Esophagus (tissue), 2 donors: ENCODE measurements at regions not wholly inside any gene's neighbourhood (a gene's known extent, or its start where the extent isn't known, plus 50 kb on each side); places are given as distances from the start of the nearest gene placed in this dataset.
"Not testable (repeated sequence)": the region's sequence is repeated elsewhere in the genome, so short reads cannot be mapped to it uniquely, and the experiment has no call there.

Source experiments
- H3K27ac ChIP-seq, 2 donors: one replicate each; pipeline ENCODE4 v1.5.1; 2013; ENCODE audit warnings: low read depth in 2 of 2, mild to moderate bottlenecking in 2 of 2, inconsistent platforms in 1 of 2, low read length in 1 of 2, moderate library complexity in 1 of 2
- H3K27me3 ChIP-seq, 2 donors: one replicate each; pipeline ENCODE4 v1.6.1; 2013; ENCODE audit warnings: low read length in 2 of 2, control low read depth in 1 of 2, mild to moderate bottlenecking in 1 of 2; ENCODE audit not compliant: insufficient read depth in 2 of 2, control insufficient read depth in 1 of 2
- H3K36me3 ChIP-seq, 2 donors: one replicate each; pipeline ENCODE4 v1.6.1; 2013; ENCODE audit warnings: low read length in 1 of 2; ENCODE audit not compliant: control insufficient read depth in 2 of 2, insufficient read depth in 2 of 2
- H3K4me1 ChIP-seq, 2 donors: one replicate each; pipeline ENCODE4 v1.6.1; 2013; ENCODE audit warnings: low read length in 1 of 2; ENCODE audit not compliant: control insufficient read depth in 2 of 2, insufficient read depth in 2 of 2
- H3K4me3 ChIP-seq, 2 donors: one replicate each; pipeline ENCODE4 v1.5.1; 2013; ENCODE audit warnings: low read length in 2 of 2, mild to moderate bottlenecking in 2 of 2, low read depth in 1 of 2, moderate library complexity in 1 of 2
- H3K9me3 ChIP-seq, 2 donors: one replicate each; pipeline ENCODE4 v1.6.1; 2013; ENCODE audit warnings: mild to moderate bottlenecking in 2 of 2, low read depth in 1 of 2, low read length in 1 of 2, moderate library complexity in 1 of 2; ENCODE audit not compliant: control insufficient read depth in 2 of 2, insufficient read depth in 1 of 2
- WGBS, 2 donors: extraction: QIAGEN DNeasy Blood & Tissue Kit; methylation state at CpG; one replicate each; pipeline ENCODE4 v1.1.7; 2013; 5-methylcytosine and 5-hydroxymethylcytosine counted together
- donor health status: healthy with polysubstance abuse.
- donor health status: Bipolar disorder and iron deficiency.

- 59 to 91% methylated on average over 1 of the region's 1 CpG for WGBS, 2 donors
- Histone ChIP-seq H3K9me3 (no peaks in the 10 kb centered on the region), H3K4me1 (no peaks in the 10 kb centered on the region), H3K4me3 (no peak overlapping the region), H3K27ac (no peak overlapping the region), H3K27me3 (no peaks in the 10 kb centered on the region), H3K36me3 (no peaks in the 10 kb centered on the region)
Observed at GRCh38 chr21:27564684-27565301, 597.9 kb upstream of the ADAMTS5 start.

DNA sequence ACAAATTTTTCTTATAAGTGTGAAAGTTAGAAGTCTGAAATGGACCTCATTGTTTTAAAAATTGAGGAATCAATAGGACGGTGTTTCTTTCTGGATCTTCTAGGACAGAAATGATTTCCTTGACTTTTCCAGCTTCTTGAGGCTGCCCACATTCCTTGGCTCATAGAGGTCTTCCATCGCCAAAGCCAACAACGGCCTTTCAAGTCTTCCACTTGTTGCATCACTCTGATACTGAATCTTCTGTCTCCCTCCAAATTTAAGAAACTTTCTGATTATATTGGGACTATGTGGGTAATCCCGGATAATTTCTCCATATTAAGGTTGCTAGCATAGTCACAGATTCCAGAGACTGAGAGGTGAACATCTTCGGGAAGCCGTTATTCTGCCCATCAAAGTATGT lies 595.4 kb upstream of the ADAMTS5 start:
- Histone ChIP-seq H3K4me1 (no peaks in the 10 kb centered on the region), H3K4me3 (no peak overlapping the region), H3K27ac (no peak overlapping the region), H3K9me3 (no peaks in the 10 kb centered on the region), H3K27me3 (no peaks in the 10 kb centered on the region), H3K36me3 (no peaks in the 10 kb centered on the region)
- WGBS, 2 donors = 89 to 90% methylated on average over 6 of the region's 6 CpGs

DNA sequence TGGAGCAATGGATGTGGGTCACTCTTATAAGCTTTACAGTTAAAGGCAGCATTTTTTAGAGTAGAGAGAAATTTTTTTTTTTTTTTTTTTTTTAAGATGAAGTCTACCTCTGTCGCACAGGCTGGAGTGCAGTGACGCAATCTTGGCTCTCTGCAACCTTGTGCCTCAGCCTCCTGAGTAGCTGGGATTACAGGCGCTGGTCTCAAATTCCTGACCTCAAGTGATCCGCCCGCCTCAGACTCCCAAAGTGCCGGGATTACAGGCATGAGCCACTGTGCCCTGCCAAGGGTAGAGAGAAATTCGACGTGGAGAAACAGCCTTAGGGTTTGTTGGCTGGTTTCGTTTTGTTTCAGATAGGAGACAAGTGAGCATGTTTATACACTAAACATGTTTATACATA lies 594.2 kb upstream of the ADAMTS5 start:
- Histone ChIP-seq H3K4me1 (no peaks in the 10 kb centered on the region), H3K36me3 (no peaks in the 10 kb centered on the region), H3K4me3 (no peak overlapping the region), H3K9me3 (no peaks in the 10 kb centered on the region), H3K27me3 (no peaks in the 10 kb centered on the region), H3K27ac (no peak overlapping the region)
- 35 to 53% methylated on average over 9 of the region's 9 CpGs for WGBS, 2 donors

- H3K27ac ChIP-seq = no peak overlapping the region
- H3K9me3 ChIP-seq = no peaks in the 10 kb centered on the region
- no peaks in the 10 kb centered on the region for H3K36me3 ChIP-seq
- no peaks in the 10 kb centered on the region for H3K27me3 ChIP-seq
- H3K4me1 ChIP-seq = no peaks in the 10 kb centered on the region
- WGBS, 2 donors = 94 to 98% methylated on average over 1 of the region's 1 CpG
- no peak overlapping the region for H3K4me3 ChIP-seq
Observed at GRCh38 chr21:27557356-27557755, 590.5 kb upstream of the ADAMTS5 start.

DNA sequence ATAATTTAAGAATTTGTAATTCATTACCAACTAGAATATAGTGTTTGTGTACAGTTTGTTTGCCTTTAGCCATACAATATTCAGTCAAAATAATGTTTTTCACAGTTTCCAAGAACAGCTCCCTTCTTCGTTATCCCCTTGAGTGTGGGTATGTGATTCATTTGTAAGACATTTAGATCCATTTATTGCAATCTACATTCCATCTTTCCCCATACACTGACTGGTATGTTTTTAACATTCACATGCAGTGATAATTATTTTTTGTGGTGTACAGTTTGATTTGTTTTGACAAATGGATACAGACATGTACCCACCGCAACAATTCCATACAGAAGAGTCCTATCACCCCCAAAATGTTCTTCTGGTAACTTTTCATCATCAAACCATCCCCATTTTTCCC lies 589.1 kb upstream of the ADAMTS5 start:
- WGBS, 2 donors = 89 to 90% methylated on average over 2 of the region's 2 CpGs
- peaks cover 0 to 3% of the 10 kb centered on the region in 2 donors for H3K9me3 ChIP-seq
- H3K36me3 ChIP-seq = no peaks in the 10 kb centered on the region
- no peaks in the 10 kb centered on the region for H3K27me3 ChIP-seq
- no peaks in the 10 kb centered on the region for H3K4me1 ChIP-seq
- H3K27ac ChIP-seq = no peak overlapping the region
- no peak overlapping the region for H3K4me3 ChIP-seq

DNA sequence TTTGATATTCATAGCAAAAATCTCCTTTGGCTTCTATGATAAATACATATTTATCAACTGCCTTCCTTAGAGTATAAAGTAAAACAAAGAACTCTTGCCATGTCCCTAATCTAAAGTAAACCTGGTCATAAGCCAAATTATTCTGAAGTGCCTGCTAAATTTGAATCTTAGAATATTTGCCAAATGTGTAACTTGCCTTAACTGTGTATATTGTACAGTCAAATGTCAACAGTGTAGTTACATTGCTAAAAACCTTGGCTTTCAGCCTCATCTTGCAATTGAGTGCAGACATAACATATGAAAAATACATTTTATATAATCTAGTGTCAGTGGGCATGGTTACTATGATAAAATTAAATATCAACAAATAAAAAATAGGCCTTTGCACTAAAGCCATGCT lies 583.4 kb upstream of the ADAMTS5 start:
- H3K4me3 ChIP-seq = no peak overlapping the region
- peaks cover 0 to 3% of the 10 kb centered on the region in 2 donors for H3K9me3 ChIP-seq
- H3K36me3 ChIP-seq = no peaks in the 10 kb centered on the region
- H3K27me3 ChIP-seq = no peaks in the 10 kb centered on the region
- H3K27ac ChIP-seq = no peak overlapping the region
- no peaks in the 10 kb centered on the region for H3K4me1 ChIP-seq

DNA sequence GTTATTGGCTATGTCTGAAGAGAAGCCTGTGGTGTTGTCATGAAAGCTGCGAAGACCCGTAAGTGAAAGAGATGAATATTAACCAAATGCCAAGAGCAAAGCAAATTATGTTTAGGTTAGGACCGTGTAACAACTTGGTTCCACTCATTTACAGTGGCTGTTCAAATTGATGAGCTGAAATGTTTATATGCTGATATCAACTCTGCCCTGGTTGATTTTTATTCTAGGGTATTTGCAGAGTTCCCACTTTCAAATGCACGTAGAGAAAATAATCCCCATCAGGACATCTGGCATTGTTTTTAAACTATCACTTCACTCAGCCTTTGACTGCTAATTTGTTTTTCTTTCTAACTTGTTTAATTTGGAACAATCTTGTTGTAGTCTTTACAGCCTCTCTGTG lies 581.6 kb upstream of the ADAMTS5 start:
- H3K9me3 ChIP-seq = peaks cover 0 to 3% of the 10 kb centered on the region in 2 donors
- no peaks in the 10 kb centered on the region for H3K4me1 ChIP-seq
- H3K36me3 ChIP-seq = no peaks in the 10 kb centered on the region
- no peak overlapping the region for H3K27ac ChIP-seq
- no peak overlapping the region for H3K4me3 ChIP-seq
- WGBS, 2 donors = 64 to 70% methylated on average over 4 of the region's 4 CpGs
- H3K27me3 ChIP-seq = no peaks in the 10 kb centered on the region

DNA sequence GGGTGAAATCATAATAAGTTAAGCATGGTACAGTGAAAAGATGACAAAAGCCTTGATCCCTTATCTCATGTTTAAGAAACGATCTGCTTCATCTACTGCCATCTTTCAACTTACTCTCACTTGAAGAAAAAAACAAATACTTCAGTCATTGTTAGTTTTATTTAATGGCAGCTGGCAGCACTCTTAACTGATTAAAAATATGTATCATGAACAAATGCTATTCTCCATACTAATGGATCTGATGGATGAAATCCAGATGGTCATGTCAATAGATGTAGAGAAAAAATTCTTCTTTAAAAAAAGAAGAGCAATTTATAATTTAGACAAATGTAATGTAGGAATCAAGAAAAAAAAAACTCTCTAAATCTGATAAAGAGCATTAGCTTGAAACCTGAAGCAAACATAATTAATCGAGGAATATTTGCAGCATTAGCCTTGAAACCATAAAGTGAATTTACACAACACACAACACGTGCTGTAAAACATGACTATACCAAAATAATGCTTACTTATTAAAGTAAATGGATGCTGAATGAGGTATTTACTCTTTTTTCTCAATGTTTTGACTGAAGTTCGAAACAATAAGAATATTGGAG lies 579.0 kb upstream of the ADAMTS5 start:
- 67 to 73% methylated on average over 4 of the region's 4 CpGs for WGBS, 2 donors
- Histone ChIP-seq H3K9me3 (no peaks in the 10 kb centered on the region), H3K27me3 (no peaks in the 10 kb centered on the region), H3K36me3 (no peaks in the 10 kb centered on the region), H3K4me3 (no peak overlapping the region), H3K27ac (no peak overlapping the region), H3K4me1 (no peaks in the 10 kb centered on the region)

DNA sequence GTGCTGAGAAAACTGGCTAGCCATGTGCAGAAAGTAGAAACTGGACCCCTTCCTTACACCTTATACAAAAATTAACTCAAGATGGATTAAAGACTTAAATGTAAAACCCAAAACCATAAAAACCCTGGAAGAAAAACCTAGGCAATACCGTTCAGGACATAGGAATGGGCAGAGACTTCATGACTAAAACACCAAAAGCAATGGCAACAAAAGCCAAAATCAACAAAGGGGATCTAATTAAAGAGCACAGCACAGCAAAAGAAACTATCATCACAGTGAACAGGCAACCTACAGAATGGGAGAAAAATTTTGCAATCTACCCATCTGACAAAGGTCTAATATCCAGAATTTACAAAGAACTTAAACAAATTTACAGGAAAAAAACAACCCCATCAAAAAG lies 575.2 kb upstream of the ADAMTS5 start:
- H3K4me1 ChIP-seq, H3K9me3 ChIP-seq, H3K4me3 ChIP-seq, H3K27me3 ChIP-seq, H3K36me3 ChIP-seq, H3K27ac ChIP-seq: not testable (repeated sequence)
- 39 to 57% methylated on average over 1 of the region's 1 CpG for WGBS, 2 donors

DNA sequence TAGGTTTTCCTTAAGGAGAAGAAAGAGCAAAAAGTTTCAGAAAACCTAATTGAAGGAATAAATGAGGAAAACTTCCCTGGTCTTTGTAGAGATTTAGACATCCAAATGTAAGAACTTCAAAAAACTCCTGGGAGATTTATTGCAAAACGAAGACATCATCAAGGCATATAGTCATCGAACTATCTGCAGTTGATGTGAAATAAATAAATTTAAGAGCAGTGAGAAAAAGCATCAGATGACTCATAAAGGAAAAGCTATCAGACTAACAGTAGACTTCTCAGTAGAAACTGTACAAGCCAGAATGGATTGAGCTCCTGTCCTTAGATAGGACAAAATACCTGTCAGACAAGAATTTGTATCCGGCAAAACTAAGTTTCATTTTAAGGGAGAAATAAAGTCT lies 569.4 kb upstream of the ADAMTS5 start:
- Histone ChIP-seq H3K36me3 (no peaks in the 10 kb centered on the region), H3K9me3 (no peaks in the 10 kb centered on the region), H3K27ac (no peak overlapping the region), H3K4me3 (no peak overlapping the region), H3K4me1 (no peaks in the 10 kb centered on the region), H3K27me3 (no peaks in the 10 kb centered on the region)
- WGBS, 2 donors = 83 to 85% methylated on average over 3 of the region's 3 CpGs
